ENCODE measurements at regions not wholly inside any gene's neighbourhood (a gene's known extent, or its start where the extent isn't known, plus 50 kb on each side); places are given as distances from the start of the nearest gene placed in this dataset.
A peak's percentile ranks its signal among the peaks of the same experiment; 100 is the strongest.
"Not testable (repeated sequence)": the region's sequence is repeated elsewhere in the genome, so short reads cannot be mapped to it uniquely, and the experiment has no call there.

GRCh38 chr12:47346251-47347019, 266.7 kb upstream of the AMIGO2 start:
- DNase-seq (ENCODE audit: low read depth) = no peak

- no peak for DNase-seq (ENCODE audit: low read depth)
Measured at GRCh38 chr12:47343684-47344567, 264.2 kb upstream of the AMIGO2 start.

- DNase-seq (ENCODE audit: low read depth) = no peak
Measured at GRCh38 chr12:47340411-47341015, 260.8 kb upstream of the AMIGO2 start.

GRCh38 chr12:47337581-47337980, 257.8 kb upstream of the AMIGO2 start:
- DNase-seq (ENCODE audit: low read depth) = no peak

GRCh38 chr12:47333271-47333858, 253.6 kb upstream of the AMIGO2 start:
- DNase-seq (ENCODE audit: low read depth) = not testable (repeated sequence)

GRCh38 chr12:47328831-47329545, 249.2 kb upstream of the AMIGO2 start:
- DNase-seq (ENCODE audit: low read depth) = no peak

- no peak for DNase-seq (ENCODE audit: low read depth)
Measured at GRCh38 chr12:47326190-47326589, 246.4 kb upstream of the AMIGO2 start.

- no peak for DNase-seq (ENCODE audit: low read depth)
Measured at GRCh38 chr12:47323802-47324201, 244.0 kb upstream of the AMIGO2 start.

GRCh38 chr12:47321436-47321835, 241.7 kb upstream of the AMIGO2 start:
- DNase-seq (ENCODE audit: low read depth) = no peak

- no peak for DNase-seq (ENCODE audit: low read depth)
Measured at GRCh38 chr12:47319746-47320145, 240.0 kb upstream of the AMIGO2 start.

GRCh38 chr12:47318963-47319362, 239.2 kb upstream of the AMIGO2 start:
- DNase-seq (ENCODE audit: low read depth) = no peak

- no peak for DNase-seq (ENCODE audit: low read depth)
Measured at GRCh38 chr12:47317175-47317915, 237.6 kb upstream of the AMIGO2 start.

- DNase-seq (ENCODE audit: low read depth) = no peak
Measured at GRCh38 chr12:47316609-47317049, 236.9 kb upstream of the AMIGO2 start.

GRCh38 chr12:47314996-47315395, 235.2 kb upstream of the AMIGO2 start:
- no peak for DNase-seq (ENCODE audit: low read depth)

GRCh38 chr12:47312808-47313426, 233.2 kb upstream of the AMIGO2 start:
- no peak for DNase-seq (ENCODE audit: low read depth)

GRCh38 chr12:47312147-47312546, 232.4 kb upstream of the AMIGO2 start:
- no peak for DNase-seq (ENCODE audit: low read depth)

- no peak for DNase-seq (ENCODE audit: low read depth)
Measured at GRCh38 chr12:47311568-47311967, 231.8 kb upstream of the AMIGO2 start.

- DNase-seq (ENCODE audit: low read depth) = no peak
Measured at GRCh38 chr12:47311010-47311409, 231.3 kb upstream of the AMIGO2 start.

- DNase-seq (ENCODE audit: low read depth) = no peak
Measured at GRCh38 chr12:47308672-47309071, 228.9 kb upstream of the AMIGO2 start.

- DNase-seq (ENCODE audit: low read depth) = peak; percentile 33
Measured at GRCh38 chr12:47307680-47308399, 228.1 kb upstream of the AMIGO2 start.
